ENCODE measurements at regions not wholly inside any gene's neighbourhood (a gene's known extent, or its start where the extent isn't known, plus 50 kb on each side); places are given as distances from the start of the nearest gene placed in this dataset.

- Histone ChIP-seq H3K36me3 (ENCODE audit: insufficient read depth, low read length) (no peaks in the 10 kb centered on the region), H3F3A (ENCODE audit: insufficient read depth, low read length, poor library complexity, severe bottlenecking) (no peaks in the 10 kb centered on the region), H2AFZ (ENCODE audit: low read depth, low read length) (no peak overlapping the region), H3K79me2 (replicated peaks; ENCODE audit: insufficient read depth, low read length) (no peaks in the 10 kb centered on the region), H3K27ac (ENCODE audit: low read length) (no peak overlapping the region), H3K9me3 (ENCODE audit: low read length) (no peaks in the 10 kb centered on the region), H3K9ac (ENCODE audit: low read length) (no peak overlapping the region), H3K4me2 (ENCODE audit: low read length) (no peak overlapping the region), H3K27me3 (ENCODE audit: insufficient read depth, low read depth, low read length) (no peaks in the 10 kb centered on the region), H4K20me1 (ENCODE audit: insufficient read depth) (no peaks in the 10 kb centered on the region), H3K4me3 (ENCODE audit: low read length) (no peak overlapping the region), H3K9me2 (ENCODE audit: insufficient read depth, low read length) (no peaks in the 10 kb centered on the region)
- TF ChIP-seq CTCF (IDR thresholded peaks at IDR 0.05; ENCODE audit: poor library complexity, severe bottlenecking) (no peak), EZH2 (IDR thresholded peaks at IDR 0.05; ENCODE audit: borderline replicate concordance, insufficient read depth, low read length, poor library complexity, severe bottlenecking) (no peak), RAD21 (conservative IDR thresholded peaks at IDR 0.05) (no peak), TAF1 (IDR thresholded peaks at IDR 0.05; ENCODE audit: low read depth) (no peak), SMC3 (conservative IDR thresholded peaks at IDR 0.05; ENCODE audit: poor library complexity) (no peak), REST (IDR thresholded peaks at IDR 0.05; ENCODE audit: borderline replicate concordance) (no peak), MXI1 (conservative IDR thresholded peaks at IDR 0.05; ENCODE audit: poor library complexity, severe bottlenecking) (no peak), POLR2AphosphoS5 (IDR thresholded peaks at IDR 0.05) (no peak), EP300 (conservative IDR thresholded peaks at IDR 0.05; ENCODE audit: poor library complexity, severe bottlenecking) (no peak)
Measured at GRCh38 chr20:16965401-16965800, 217.2 kb downstream of the OTOR start.

- H4K20me1 ChIP-seq (ENCODE audit: insufficient read depth): no peaks in the 10 kb centered on the region
- no peaks in the 10 kb centered on the region for H3K79me2 ChIP-seq (replicated peaks; ENCODE audit: insufficient read depth, low read length)
- no peak overlapping the region for H3K27ac ChIP-seq (ENCODE audit: low read length)
- no peaks in the 10 kb centered on the region for H3F3A ChIP-seq (ENCODE audit: insufficient read depth, low read length, poor library complexity, severe bottlenecking)
- no peak overlapping the region for H3K4me2 ChIP-seq (ENCODE audit: low read length)
- TF ChIP-seq CTCF (IDR thresholded peaks at IDR 0.05; ENCODE audit: poor library complexity, severe bottlenecking): no peak
- TF ChIP-seq REST (IDR thresholded peaks at IDR 0.05; ENCODE audit: borderline replicate concordance): no peak
- TF ChIP-seq TAF1 (IDR thresholded peaks at IDR 0.05; ENCODE audit: low read depth): no peak
- no peak for TF ChIP-seq POLR2AphosphoS5 (IDR thresholded peaks at IDR 0.05)
- no peak for TF ChIP-seq RAD21 (conservative IDR thresholded peaks at IDR 0.05)
- TF ChIP-seq MXI1 (conservative IDR thresholded peaks at IDR 0.05; ENCODE audit: poor library complexity, severe bottlenecking): no peak
- TF ChIP-seq EP300 (conservative IDR thresholded peaks at IDR 0.05; ENCODE audit: poor library complexity, severe bottlenecking): no peak
- TF ChIP-seq EZH2 (IDR thresholded peaks at IDR 0.05; ENCODE audit: borderline replicate concordance, insufficient read depth, low read length, poor library complexity, severe bottlenecking): no peak
- no peak for TF ChIP-seq SMC3 (conservative IDR thresholded peaks at IDR 0.05; ENCODE audit: poor library complexity)
- no peaks in the 10 kb centered on the region for H3K9me2 ChIP-seq (ENCODE audit: insufficient read depth, low read length)
- H3K4me3 ChIP-seq (ENCODE audit: low read length): no peak overlapping the region
- no peaks in the 10 kb centered on the region for H3K27me3 ChIP-seq (ENCODE audit: insufficient read depth, low read depth, low read length)
- H3K36me3 ChIP-seq (ENCODE audit: insufficient read depth, low read length): no peaks in the 10 kb centered on the region
- H2AFZ ChIP-seq (ENCODE audit: low read depth, low read length): no peak overlapping the region
- no peaks in the 10 kb centered on the region for H3K9me3 ChIP-seq (ENCODE audit: low read length)
- H3K9ac ChIP-seq (ENCODE audit: low read length): no peak overlapping the region
Measured at GRCh38 chr20:16966276-16966880, 218.2 kb downstream of the OTOR start.
